WI38 (cell line): ENCODE measurements at regions not wholly inside any gene's neighbourhood (a gene's known extent, or its start where the extent isn't known, plus 50 kb on each side); places are given as distances from the start of the nearest gene placed in this dataset.

ENCODE experiments used
- H3K4me3 ChIP-seq: 2 replicates; pipeline ENCODE4 v1.5.1; 2011; ENCODE audit warnings: low read depth, mild to moderate bottlenecking, control low read depth, low read length
- CTCF ChIP-seq: IDR thresholded peaks from 2 replicates; pipeline ENCODE4 v1.5.1; 2012; ENCODE audit warnings: low read depth, mild to moderate bottlenecking, control low read depth, low read length

GRCh38 chr6:150661216-150662007, 61.7 kb downstream of the PLEKHG1 start:
- H3K4me3 ChIP-seq, result no peak overlapping the region
- no peak for TF ChIP-seq CTCF

- H3K4me3 ChIP-seq, result no peak overlapping the region
- TF ChIP-seq CTCF, result no peak
These were observed 63.1 kb downstream of the PLEKHG1 start for GRCh38 chr6:150662814-150663213.

- no peak overlapping the region for H3K4me3 ChIP-seq
- no peak for TF ChIP-seq CTCF
These were observed 64.4 kb downstream of the PLEKHG1 start for GRCh38 chr6:150664091-150664490.

- no peak overlapping the region for H3K4me3 ChIP-seq
- TF ChIP-seq CTCF, result no peak
These were observed 66.4 kb downstream of the PLEKHG1 start for GRCh38 chr6:150666071-150666470.

- TF ChIP-seq CTCF, result no peak
- H3K4me3 ChIP-seq, result no peak overlapping the region
These were observed 67.7 kb downstream of the PLEKHG1 start for GRCh38 chr6:150667359-150667758.

- no peak for TF ChIP-seq CTCF
- no peak overlapping the region for H3K4me3 ChIP-seq
These were observed 68.5 kb downstream of the PLEKHG1 start for GRCh38 chr6:150667977-150668716.

- H3K4me3 ChIP-seq, result no peak overlapping the region
- no peak for TF ChIP-seq CTCF
These were observed 69.2 kb downstream of the PLEKHG1 start for GRCh38 chr6:150668900-150669302.
